GM23338 (cell line): ENCODE measurements at regions not wholly inside any gene's neighbourhood (a gene's known extent, or its start where the extent isn't known, plus 50 kb on each side); places are given as distances from the start of the nearest gene placed in this dataset.

Experiments
- CREB1 ChIP-seq: fragments of 250-450 bp; sonication (Bioruptor Pico); IDR thresholded peaks from 2 replicates; pipeline ENCODE4 v1.5.0; 2020; ENCODE audit warnings: low read depth, mild to moderate bottlenecking, moderate library complexity
- CTCF ChIP-seq, 2 experiments: fragments of 200-600 bp in 1 of 2; sonication (generic) in 1 of 2; conservative IDR thresholded peaks; 2 replicates each; pipeline versions ENCODE4 v1.5.1 to v1.6.1; 2016 to 2017; ENCODE audit warnings: antibody characterized with exemption in 2 of 2, low read depth in 2 of 2, mild to moderate bottlenecking in 2 of 2, moderate library complexity in 1 of 2
- ETS1 ChIP-seq: IDR thresholded peaks from 2 replicates; pipeline ENCODE4 v1.6.1; 2016; ENCODE audit warnings: antibody characterized with exemption
- EZH2 ChIP-seq: fragments of 200-600 bp; sonication (generic); IDR thresholded peaks from one replicate; pipeline ENCODE4 v1.8.0; 2017; ENCODE audit warnings: antibody characterized with exemption, mild to moderate bottlenecking, low read depth; ENCODE audit not compliant: unreplicated experiment
- EZH2phosphoT487 ChIP-seq: fragments of 200-600 bp; sonication (generic); IDR thresholded peaks from one replicate; pipeline ENCODE4 v1.8.1; 2018; ENCODE audit warnings: antibody characterized with exemption; ENCODE audit not compliant: unreplicated experiment
- JUNB ChIP-seq: IDR thresholded peaks from one replicate; pipeline ENCODE4 v1.6.1; 2016; ENCODE audit warnings: antibody characterized with exemption; ENCODE audit not compliant: unreplicated experiment
- NANOG ChIP-seq: IDR thresholded peaks from 2 replicates; pipeline ENCODE4 v1.6.1; 2016; ENCODE audit warnings: antibody characterized with exemption, borderline replicate concordance
- POLR2AphosphoS5 ChIP-seq: IDR thresholded peaks from 2 replicates; pipeline ENCODE4 v1.6.1; 2016; ENCODE audit warnings: antibody characterized with exemption, low read depth
- REST ChIP-seq: IDR thresholded peaks from one replicate; pipeline ENCODE4 v1.6.1; 2018; ENCODE audit warnings: antibody characterized with exemption; ENCODE audit not compliant: unreplicated experiment
- STAT1 ChIP-seq: IDR thresholded peaks from one replicate; pipeline ENCODE4 v1.6.1; 2016; ENCODE audit warnings: antibody characterized with exemption; ENCODE audit not compliant: unreplicated experiment
- ZNF114 ChIP-seq: fragments of 250-450 bp; sonication (Bioruptor Pico); IDR thresholded peaks from 2 replicates; pipeline ENCODE4 v1.5.0; 2020; ENCODE audit warnings: mild to moderate bottlenecking, moderate library complexity
- ZNF331 ChIP-seq: fragments of 250-450 bp; sonication (Bioruptor Pico); IDR thresholded peaks from 2 replicates; pipeline ENCODE4 v1.5.0; 2020; ENCODE audit warnings: low read depth, mild to moderate bottlenecking, moderate library complexity
- ZNF462 ChIP-seq: fragments of 250-450 bp; sonication (Bioruptor Pico); IDR thresholded peaks from 2 replicates; pipeline ENCODE4 v1.5.0; 2020; ENCODE audit warnings: mild to moderate bottlenecking, moderate library complexity

- TF ChIP-seq CTCF (conservative IDR thresholded peaks at IDR 0.05; ENCODE audit: low read depth in 2 of 2) (no peak), REST (no peak), POLR2AphosphoS5 (no peak), EZH2 (no peak), EZH2phosphoT487 (no peak), NANOG (no peak), ZNF114 (CRISPR knock-in tag) (no peak), CREB1 (CRISPR knock-in tag) (no peak), STAT1 (no peak), ZNF331 (no peak), JUNB (no peak), ETS1 (no peak), ZNF462 (no peak)
Measured at GRCh38 chr10:125257521-125258108, 97.3 kb upstream of the CTBP2 start.
